Testis (tissue), 2 donors: ENCODE measurements at regions not wholly inside any gene's neighbourhood (a gene's known extent, or its start where the extent isn't known, plus 50 kb on each side); places are given as distances from the start of the nearest gene placed in this dataset.

Experiments
- CTCF ChIP-seq, 3 experiments: fragments of 450-650 bp in 2 of 3; fragments of 200-600 bp in 1 of 3; sonication (generic) in 1 of 3; IDR thresholded peaks; one replicate each; pipeline ENCODE4 v1.5.1; 2016 to 2019; ENCODE audit warnings: antibody characterized with exemption in 3 of 3, mild to moderate bottlenecking in 2 of 3, moderate library complexity in 1 of 3
- POLR2A ChIP-seq: fragments of 450-650 bp; IDR thresholded peaks from one replicate; pipeline ENCODE4 v1.6.1; 2017; ENCODE audit warnings: antibody characterized with exemption, mild to moderate bottlenecking, moderate library complexity

- no peak for TF ChIP-seq CTCF (IDR thresholded peaks at IDR 0.05)
- no peak for TF ChIP-seq POLR2A
These were observed 134.3 kb upstream of the C11orf58 start for GRCh38 chr11:16603890-16604793.
